GM19043 (cell line): ENCODE measurements at regions not wholly inside any gene's neighbourhood (a gene's known extent, or its start where the extent isn't known, plus 50 kb on each side); places are given as distances from the start of the nearest gene placed in this dataset.

Source experiments
- ATAC-seq: cut with Tn5 transposase; IDR thresholded peaks from one replicate; pipeline ENCODE4 v1.9.1; 2021; ENCODE audit warnings: low read depth; ENCODE audit not compliant: unreplicated experiment

- ATAC-seq = no peak
Measured at GRCh38 chr7:15885678-15886077, 199.2 kb upstream of the MEOX2 start.

DNA sequence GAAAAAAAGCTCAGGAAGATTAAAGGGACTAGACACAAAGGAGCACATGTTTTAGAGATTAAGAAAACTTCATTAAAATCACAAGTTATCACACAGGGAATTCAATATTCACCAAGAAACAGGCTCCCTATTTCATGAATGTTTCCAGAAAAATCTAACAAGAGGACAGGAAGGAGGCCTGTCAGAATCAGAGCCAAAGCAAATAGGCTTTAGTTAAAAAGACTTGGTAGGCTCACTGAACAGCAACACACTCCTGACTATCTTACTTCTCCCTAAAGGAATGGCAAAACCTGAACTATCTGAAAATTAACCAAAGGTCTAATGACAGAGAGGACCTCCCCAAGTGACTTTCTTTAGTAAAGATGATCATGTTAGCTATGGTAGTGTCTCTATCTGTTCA, 188.3 kb upstream of the MEOX2 start:
- no peak for ATAC-seq

GRCh38 chr7:15870347-15870746, 183.9 kb upstream of the MEOX2 start:
- no peak for ATAC-seq

- no peak for ATAC-seq
Measured at GRCh38 chr7:15867441-15867840, 181.0 kb upstream of the MEOX2 start.

- no peak for ATAC-seq
Measured at GRCh38 chr7:15866753-15867152, 180.3 kb upstream of the MEOX2 start.

DNA sequence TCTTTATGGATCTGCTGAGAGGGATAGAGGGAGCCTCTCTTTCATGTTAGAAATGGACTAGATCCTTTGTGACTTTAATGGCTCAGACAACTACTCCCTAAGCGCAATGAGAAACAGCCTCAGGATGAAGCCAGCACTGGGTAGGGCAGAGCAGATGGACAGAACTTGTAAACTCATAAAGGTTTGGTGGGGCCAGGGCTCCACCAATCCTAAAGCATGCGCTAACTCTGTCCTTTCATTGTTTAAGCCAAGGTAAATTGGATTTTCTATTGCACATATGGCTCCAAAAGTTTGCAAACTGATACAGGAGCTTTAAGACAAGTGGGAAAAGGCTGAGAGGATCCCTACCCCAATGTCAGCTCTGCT, 178.1 kb upstream of the MEOX2 start:
- no peak for ATAC-seq

- no peak for ATAC-seq
Measured at GRCh38 chr7:15863951-15864625, 177.6 kb upstream of the MEOX2 start.

DNA sequence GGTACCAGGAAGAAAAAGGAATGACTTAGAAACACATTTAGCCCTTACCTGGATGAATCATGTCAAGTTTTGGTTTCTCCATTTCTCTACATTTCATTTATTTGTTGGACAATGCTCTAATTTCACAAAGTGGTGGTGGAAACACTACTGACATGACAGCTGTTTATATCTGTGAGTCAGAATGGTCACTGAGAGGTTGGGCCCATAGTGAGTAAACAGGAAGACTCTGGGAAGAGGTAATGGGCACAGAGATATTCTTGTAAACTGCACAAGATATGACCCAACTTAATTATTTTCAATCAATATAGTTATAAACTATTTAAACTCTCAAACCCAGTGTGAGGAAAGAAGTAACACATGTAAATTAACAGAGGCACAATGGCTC, 176.3 kb upstream of the MEOX2 start:
- ATAC-seq = no peak

DNA sequence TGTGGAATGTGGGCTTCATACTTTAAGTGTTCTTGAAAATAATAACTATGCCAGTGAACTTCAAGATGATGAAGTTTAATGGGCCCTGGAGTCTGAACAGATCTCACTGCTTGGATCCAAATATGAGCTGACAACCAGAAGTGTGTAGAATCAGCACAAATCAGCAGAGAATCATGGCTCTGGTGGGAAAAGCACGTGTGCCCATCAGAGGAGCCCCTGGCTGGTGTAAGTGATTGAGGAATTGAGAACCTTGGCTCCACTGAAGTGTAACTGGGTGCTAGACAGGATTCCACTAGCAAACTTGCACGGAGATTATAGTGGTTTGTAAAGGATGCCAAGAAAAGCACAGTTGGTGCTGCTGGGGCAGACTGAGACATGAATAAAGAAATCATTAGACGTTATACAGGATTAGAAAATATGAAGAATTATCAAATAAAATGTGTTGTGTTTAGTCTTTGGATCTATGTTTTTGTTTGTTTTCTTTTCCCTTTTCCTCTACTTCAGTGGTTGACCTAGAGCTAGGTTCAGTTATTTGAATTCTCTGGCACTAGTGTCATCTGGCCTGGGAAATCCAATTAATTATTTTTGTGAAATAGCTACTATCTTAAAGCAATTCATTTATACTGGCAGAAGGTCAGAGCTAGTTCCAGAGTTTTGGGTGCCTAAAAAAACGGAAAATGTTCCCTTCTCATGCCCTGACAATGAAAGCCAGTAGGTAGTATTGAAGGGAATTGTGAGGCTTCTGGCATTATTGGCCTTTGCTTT, 175.7 kb upstream of the MEOX2 start:
- ATAC-seq = no peak

GRCh38 chr7:15860264-15860949, 173.9 kb upstream of the MEOX2 start:
- ATAC-seq = no peak

GRCh38 chr7:15857026-15857425, 170.5 kb upstream of the MEOX2 start:
- no peak for ATAC-seq

- no peak for ATAC-seq
Measured at GRCh38 chr7:15856311-15856710, 169.8 kb upstream of the MEOX2 start.

DNA sequence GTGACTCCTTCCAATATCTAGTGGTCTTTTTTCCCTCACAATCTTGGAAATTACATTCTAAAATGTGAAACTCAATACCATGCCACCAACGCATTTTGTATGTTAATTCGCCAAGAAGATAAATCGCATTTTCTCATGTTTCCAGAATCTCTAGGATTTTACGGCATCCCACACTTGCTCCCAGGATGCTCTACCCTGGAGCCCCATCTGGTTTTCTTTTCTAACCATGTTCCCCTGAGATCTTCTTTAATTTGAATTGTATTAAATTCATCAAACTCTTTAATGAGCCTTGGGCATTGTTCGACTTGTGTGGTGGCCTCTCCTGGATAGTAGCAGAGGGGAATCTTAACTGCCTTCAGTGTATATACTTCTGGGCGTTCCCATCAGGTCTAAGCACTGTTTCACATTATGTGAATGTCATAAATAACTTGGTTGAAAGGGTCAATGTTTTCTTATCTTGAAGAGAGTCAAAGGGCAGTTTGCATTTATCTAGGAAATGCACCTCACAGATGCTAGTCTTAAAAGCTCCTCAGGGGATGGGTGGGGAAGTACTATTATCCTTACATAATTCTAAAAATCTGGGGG, 169.1 kb upstream of the MEOX2 start:
- ATAC-seq = no peak

DNA sequence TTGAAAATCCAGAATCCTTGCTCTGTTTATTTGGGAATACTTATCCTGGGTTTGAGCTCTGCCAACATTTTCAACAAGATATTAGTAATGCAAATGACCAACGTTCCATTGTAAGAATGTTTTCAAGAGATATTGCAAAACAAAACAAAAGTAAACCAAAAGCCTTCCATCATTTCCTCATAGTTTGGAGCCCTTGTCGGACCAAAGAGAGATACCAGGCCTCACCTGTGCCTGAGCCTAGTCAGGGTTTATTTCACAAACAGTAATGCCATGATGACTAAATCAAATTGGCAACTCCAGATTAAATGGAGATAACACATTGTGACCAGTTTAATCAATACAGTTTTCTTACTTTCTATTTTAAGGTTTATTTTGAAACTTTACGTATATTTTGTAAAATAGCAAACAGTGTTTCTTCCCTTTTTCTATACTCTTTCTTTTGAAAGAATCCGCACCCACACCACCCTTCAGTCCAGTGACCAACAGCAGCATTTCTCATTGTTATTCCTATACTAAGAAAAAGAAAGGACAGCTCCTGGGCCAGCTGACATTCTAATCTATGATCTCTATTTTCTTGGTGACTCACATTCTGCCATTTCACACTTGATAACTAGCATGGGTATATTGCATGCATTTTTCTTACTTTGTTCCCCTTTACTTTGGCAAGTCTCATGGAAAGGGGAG, 168.5 kb upstream of the MEOX2 start:
- no peak for ATAC-seq

DNA sequence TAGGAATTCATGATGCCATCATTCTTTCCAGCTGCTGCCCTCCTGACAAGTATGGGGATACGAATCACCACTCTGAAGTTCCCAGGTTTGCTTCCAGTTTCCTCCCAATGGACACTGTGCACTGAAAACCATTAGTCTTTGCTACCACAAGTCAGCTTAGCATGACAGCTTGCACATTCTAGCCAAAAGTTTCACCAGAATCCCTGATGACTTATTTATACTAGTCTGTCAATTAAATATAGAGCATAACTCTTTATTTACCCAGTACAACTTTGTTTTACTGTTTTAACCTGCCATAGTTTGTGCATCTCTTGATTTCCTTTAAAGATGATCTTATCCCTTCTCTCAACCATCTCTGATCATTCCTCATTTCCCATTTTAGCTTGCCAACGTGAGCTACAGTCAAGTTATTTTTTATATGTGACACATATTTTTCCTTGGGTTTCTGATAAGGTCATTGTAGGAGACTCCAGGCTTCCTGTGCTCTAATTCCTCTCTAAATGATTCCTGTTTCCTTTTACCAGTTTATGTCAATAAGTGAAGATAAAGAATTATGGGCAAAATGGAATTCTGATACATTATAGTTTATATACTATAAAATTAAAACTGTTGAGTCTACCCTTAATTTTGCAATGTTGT, 167.5 kb upstream of the MEOX2 start:
- ATAC-seq = no peak

- ATAC-seq = no peak
Measured at GRCh38 chr7:15851201-15851600, 164.7 kb upstream of the MEOX2 start.

DNA sequence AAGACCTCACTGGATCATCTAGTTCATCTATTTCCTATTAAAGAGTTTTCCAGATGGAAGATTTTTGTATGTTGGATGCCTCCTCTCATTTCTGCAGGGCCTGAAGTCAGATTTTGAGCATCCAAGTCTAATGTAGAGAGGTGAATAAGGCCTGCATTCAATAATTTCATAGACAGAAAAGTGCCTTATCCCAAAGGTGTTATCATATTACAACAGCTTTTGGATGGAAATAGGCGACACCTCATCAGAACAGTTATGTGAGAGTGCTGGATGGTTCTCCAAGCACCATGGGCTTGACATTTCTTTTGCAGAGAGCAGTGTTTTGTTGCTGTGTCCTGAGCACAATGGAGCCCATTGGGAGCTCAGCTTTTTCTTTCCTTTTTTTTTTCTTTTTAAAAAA, 162.4 kb upstream of the MEOX2 start:
- no peak for ATAC-seq

GRCh38 chr7:15848362-15848761, 161.9 kb upstream of the MEOX2 start:
- ATAC-seq = no peak

- no peak for ATAC-seq
Measured at GRCh38 chr7:15845868-15846267, 159.4 kb upstream of the MEOX2 start.

DNA sequence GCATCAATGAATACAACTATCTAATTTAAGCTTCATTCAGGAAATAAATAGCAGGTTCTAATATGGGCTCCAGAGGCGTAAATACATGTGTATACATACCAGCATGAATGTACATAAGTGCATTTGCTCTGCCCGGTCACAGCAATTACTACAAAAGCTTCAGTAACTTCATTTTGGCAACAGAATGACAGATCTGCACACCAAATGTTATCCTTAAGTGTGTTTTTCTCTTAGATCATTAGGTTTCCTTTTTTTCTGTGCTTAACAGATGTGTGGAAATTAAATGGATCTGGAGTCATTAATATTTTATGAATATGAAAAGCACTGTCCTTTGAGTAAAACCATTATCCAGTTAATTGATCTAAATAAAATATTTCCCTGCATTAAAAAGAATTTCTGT, 159.0 kb upstream of the MEOX2 start:
- no peak for ATAC-seq
